ENCODE measurements at regions not wholly inside any gene's neighbourhood (a gene's known extent, or its start where the extent isn't known, plus 50 kb on each side); places are given as distances from the start of the nearest gene placed in this dataset.
"Not testable (repeated sequence)": the region's sequence is repeated elsewhere in the genome, so short reads cannot be mapped to it uniquely, and the experiment has no call there.

DNA sequence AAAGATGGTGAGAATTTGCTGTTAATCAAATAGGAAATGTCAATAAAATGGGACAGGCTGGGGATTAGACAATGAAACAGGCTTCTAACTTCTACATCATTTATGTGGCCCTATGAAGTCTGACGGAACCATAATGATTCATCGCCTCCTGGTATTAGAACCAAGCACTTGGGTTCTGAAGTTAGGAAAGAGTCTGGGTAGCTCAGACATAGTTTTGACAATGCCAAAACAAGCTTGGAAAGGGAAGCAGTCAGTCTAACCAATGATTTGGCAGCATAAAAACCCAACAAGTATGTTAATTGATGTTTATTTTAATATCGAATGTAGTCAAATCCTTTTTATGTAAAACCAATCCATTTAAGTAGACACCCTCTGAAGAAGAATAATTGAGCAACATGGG lies 160.8 kb upstream of the RSPO3 start:
- no peak for DNase-seq (ENCODE audit: low read depth in 2 of 3, low spot score in 1 of 3)

- no peak for DNase-seq (ENCODE audit: low read depth in 2 of 3, low spot score in 1 of 3)
Observed at GRCh38 chr6:126959765-126960164, 158.7 kb upstream of the RSPO3 start.

DNA sequence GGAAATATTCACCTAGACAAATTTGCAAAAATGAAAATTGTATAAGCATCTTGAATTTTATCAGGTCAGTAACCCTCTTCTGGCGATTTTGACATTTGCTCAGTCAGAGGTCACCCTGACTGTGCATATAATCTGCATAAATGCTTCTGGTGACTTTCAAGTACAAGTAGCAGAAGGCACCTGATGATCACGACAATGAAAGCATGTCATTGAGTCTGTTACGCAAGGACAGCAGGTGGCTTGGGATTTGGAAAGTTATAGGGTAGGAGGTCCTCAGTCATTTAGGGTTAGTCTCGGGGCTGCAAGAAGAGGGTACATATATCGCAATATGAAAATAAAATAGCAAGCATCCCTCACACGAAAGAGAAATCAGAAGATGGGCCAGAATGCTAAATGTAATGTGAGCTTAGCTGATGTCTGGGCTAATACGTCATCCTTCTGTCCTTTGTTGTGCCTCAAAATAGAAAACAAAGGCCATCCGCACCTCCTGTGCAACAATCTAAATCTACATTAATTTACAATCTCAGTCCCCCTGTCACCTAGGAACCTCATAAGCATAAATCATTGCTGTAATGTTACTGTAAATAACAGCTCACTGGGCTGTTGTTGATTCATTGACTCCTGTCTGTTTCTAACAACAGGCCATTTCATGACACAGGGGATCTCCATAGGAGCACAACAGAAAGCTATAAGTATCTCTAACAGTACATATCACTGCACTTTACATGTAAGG lies 155.2 kb upstream of the RSPO3 start:
- no peak for DNase-seq (ENCODE audit: low read depth in 2 of 3, low spot score in 1 of 3)

GRCh38 chr6:126967296-126968005 lies 151.0 kb upstream of the RSPO3 start:
- DNase-seq (ENCODE audit: low read depth in 2 of 3, low spot score in 1 of 3) = no peak

- no peak for DNase-seq (ENCODE audit: low read depth in 2 of 3, low spot score in 1 of 3)
Observed at GRCh38 chr6:126976253-126976797, 142.1 kb upstream of the RSPO3 start.

DNA sequence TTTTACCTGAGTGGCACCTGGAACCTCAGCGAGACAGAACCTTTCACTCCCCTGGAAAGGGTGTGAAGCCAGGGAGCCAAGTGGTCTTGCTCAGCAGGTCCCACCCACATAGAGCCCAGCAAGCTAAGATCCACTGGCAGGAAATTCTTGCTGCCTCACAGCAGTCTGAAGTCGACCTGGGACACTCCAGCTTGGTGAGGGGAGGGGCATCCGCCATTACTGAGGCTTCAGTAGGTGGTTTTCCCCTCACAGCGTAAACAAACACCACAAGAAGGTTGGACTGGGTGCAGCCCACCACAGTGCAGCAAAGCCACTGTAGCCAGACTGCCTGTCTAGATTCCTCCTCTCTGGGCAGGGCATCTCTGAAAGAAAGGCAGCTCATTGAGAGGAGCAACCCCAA lies 134.7 kb upstream of the RSPO3 start:
- DNase-seq (ENCODE audit: low read depth in 2 of 3, low spot score in 1 of 3) = no peak

GRCh38 chr6:126988125-126988524 lies 130.3 kb upstream of the RSPO3 start:
- DNase-seq (ENCODE audit: low read depth in 2 of 3, low spot score in 1 of 3) = not testable (repeated sequence)

GRCh38 chr6:127000631-127001030 lies 117.8 kb upstream of the RSPO3 start:
- no peak for DNase-seq (ENCODE audit: low read depth in 2 of 3, low spot score in 1 of 3)

GRCh38 chr6:127013865-127014264 lies 104.6 kb upstream of the RSPO3 start:
- no peak for DNase-seq (ENCODE audit: low read depth in 2 of 3, low spot score in 1 of 3)

- DNase-seq (ENCODE audit: low read depth in 2 of 3, low spot score in 1 of 3) = no peak
Observed at GRCh38 chr6:127015858-127016257, 102.6 kb upstream of the RSPO3 start.

GRCh38 chr6:127019828-127020227 lies 98.6 kb upstream of the RSPO3 start:
- DNase-seq (ENCODE audit: low read depth in 2 of 3, low spot score in 1 of 3) = no peak

GRCh38 chr6:127022302-127022701 lies 96.2 kb upstream of the RSPO3 start:
- no peak for DNase-seq (ENCODE audit: low read depth in 2 of 3, low spot score in 1 of 3)

- DNase-seq (ENCODE audit: low read depth in 2 of 3, low spot score in 1 of 3) = no peak
Observed at GRCh38 chr6:127023001-127023778, 95.3 kb upstream of the RSPO3 start.

DNA sequence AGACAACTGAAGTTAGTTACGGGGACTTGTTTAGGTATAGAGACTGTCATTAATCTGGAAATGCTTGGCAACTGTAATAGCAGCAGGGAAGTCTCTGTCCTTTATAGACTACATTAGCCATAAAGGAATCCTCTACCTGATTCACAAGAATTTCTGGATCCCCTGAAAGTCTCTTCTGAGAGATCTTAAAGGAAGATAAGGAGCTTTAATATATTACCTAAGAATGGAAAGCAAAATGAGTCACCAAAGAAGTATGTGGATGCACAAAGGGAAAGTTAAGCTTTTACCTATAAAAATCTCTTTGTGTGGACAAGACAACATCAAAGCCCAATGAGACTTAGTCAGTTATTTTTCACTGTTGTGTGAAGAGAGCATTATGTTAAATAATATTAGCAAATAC lies 92.2 kb upstream of the RSPO3 start:
- DNase-seq (ENCODE audit: low read depth in 2 of 3, low spot score in 1 of 3) = no peak

DNA sequence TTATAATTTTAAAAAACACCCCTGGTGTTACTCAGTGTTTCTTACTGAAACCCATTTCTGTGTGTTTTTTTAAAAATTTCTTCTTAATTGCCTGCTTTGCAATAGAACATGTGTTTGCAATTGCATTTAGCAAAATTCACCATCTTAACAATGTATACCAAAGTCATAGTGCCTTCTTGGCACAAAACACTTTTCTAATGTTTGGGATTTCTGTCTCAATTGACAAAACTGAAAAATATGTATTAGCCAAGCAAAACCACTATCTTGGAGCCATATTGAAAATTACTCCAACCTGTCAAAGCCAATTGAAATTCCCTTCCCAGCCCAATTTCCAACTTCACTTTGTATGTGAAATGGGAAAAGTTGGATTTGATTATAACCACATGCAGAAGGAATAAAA lies 88.4 kb upstream of the RSPO3 start:
- no peak for DNase-seq (ENCODE audit: low read depth in 2 of 3, low spot score in 1 of 3)

- no peak for DNase-seq (ENCODE audit: low read depth in 2 of 3, low spot score in 1 of 3)
Observed at GRCh38 chr6:127030836-127031235, 87.6 kb upstream of the RSPO3 start.

DNA sequence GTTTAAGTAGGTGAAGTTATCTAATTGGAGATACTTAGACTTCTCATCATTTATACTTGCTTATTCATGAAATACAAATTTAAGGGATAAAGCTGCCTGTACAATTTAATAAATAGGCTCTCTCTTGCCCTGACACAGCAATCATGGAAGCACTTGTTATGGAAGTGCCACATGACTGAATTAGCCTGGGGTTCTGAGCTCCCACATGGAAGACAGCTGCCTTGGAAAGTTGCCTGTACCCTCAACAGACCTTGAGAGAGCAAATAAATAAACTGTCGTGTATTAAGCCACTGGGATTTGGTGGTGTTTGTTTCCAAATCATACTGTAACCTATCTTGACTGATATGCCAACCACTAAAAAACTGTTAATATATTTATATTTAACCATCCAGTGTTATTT lies 87.0 kb upstream of the RSPO3 start:
- no peak for DNase-seq (ENCODE audit: low read depth in 2 of 3, low spot score in 1 of 3)

GRCh38 chr6:127032971-127033370 lies 85.5 kb upstream of the RSPO3 start:
- DNase-seq (ENCODE audit: low read depth in 2 of 3, low spot score in 1 of 3) = no peak

GRCh38 chr6:127051571-127052260 lies 66.8 kb upstream of the RSPO3 start:
- DNase-seq (ENCODE audit: low read depth in 2 of 3, low spot score in 1 of 3) = no peak

DNA sequence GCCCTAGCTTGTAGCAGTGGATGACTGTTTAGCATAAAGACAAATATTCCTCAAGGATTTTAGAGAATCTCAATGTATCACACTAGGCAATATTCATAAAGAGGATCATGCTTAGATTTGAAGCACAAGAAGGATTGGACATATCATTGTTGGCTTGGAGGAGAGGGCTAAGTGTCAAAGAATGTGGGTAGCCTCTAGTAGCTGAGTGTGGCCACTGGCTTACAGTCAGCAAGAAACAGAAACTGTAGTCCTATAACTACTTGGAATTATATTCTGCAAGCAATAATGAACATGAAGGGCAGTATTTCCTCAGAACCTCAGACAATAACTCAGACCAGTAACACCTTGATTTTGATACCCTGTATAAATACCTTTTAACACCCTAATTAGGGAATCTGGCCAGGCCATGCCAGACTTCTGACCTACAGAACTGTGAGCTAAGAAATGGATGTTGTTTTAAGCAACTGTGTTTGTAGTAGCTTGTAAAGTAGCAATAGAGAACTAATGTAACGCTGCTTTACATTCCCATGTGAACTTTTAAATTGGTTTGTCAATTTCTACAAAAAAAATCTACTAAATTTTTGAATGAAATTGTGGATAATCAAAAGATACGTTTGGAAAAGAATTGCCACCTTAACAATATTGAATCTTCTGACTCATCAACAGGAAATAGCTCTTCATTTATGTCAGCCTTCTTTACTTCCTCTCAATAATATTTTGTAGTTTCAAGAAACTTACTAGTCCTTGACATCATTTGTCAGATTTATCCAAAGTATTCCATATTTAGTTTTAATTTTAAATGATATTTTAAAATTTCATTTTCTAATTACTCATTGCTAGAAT lies 65.2 kb upstream of the RSPO3 start:
- no peak for DNase-seq (ENCODE audit: low read depth in 2 of 3, low spot score in 1 of 3)

All from stimulated activated CD4-positive, alpha-beta T cell treated with anti-CD3 and anti-CD28 coated beads, Interleukin-12 subunit alpha, Interleukin-12 subunit beta, amount 100 ng/mL, for 48 hours (primary cell).